ENCODE measurements at regions not wholly inside any gene's neighbourhood (a gene's known extent, or its start where the extent isn't known, plus 50 kb on each side); places are given as distances from the start of the nearest gene placed in this dataset.

GRCh38 chrX:16251782-16252181, 84.5 kb downstream of the MAGEB17 start:
- no peak for TF ChIP-seq EZH2 (IDR thresholded peaks at IDR 0.05; ENCODE audit: low read length)
- TF ChIP-seq, protein P1, sequence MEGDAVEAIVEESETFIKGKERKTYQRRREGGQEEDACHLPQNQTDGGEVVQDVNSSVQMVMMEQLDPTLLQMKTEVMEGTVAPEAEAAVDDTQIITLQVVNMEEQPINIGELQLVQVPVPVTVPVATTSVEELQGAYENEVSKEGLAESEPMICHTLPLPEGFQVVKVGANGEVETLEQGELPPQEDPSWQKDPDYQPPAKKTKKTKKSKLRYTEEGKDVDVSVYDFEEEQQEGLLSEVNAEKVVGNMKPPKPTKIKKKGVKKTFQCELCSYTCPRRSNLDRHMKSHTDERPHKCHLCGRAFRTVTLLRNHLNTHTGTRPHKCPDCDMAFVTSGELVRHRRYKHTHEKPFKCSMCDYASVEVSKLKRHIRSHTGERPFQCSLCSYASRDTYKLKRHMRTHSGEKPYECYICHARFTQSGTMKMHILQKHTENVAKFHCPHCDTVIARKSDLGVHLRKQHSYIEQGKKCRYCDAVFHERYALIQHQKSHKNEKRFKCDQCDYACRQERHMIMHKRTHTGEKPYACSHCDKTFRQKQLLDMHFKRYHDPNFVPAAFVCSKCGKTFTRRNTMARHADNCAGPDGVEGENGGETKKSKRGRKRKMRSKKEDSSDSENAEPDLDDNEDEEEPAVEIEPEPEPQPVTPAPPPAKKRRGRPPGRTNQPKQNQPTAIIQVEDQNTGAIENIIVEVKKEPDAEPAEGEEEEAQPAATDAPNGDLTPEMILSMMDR (optimal IDR thresholded peaks at IDR 0.05 in 1 of 3, IDR thresholded peaks at IDR 0.05 in 1 of 3, conservative IDR thresholded peaks at IDR 0.05 in 1 of 3; ENCODE audit: extremely low read depth in 1 of 3, insufficient read depth in 2 of 3, low read length in 3 of 3): no peak
- Histone ChIP-seq H4K20me1 (ENCODE audit: control insufficient read depth, extremely low read depth, insufficient read depth, low read length) (no peaks in the 10 kb centered on the region), H2AFZ (ENCODE audit: control insufficient read depth, low read length) (no peak overlapping the region), H3K79me2 (ENCODE audit: control insufficient read depth, insufficient read depth, low read length) (no peaks in the 10 kb centered on the region), H3K4me3 (ENCODE audit: control insufficient read depth in 2 of 3, extremely low read depth in 1 of 3, insufficient read depth in 2 of 3, low read depth in 1 of 3, low read length in 3 of 3) (no peak overlapping the region), H3K4me2 (ENCODE audit: control insufficient read depth, extremely low read depth, insufficient read depth, low read depth, low read length) (no peak overlapping the region), H3K36me3 (ENCODE audit: control insufficient read depth in 2 of 2, extremely low read depth in 1 of 2, insufficient read depth in 2 of 2, low read length in 2 of 2) (no peaks in the 10 kb centered on the region), H3K9me3 (ENCODE audit: control insufficient read depth, low read depth, low read length) (no peaks in the 10 kb centered on the region), H3K4me1 (ENCODE audit: control insufficient read depth, extremely low read depth, insufficient read depth, low read length) (no peaks in the 10 kb centered on the region), H3K27ac (ENCODE audit: control insufficient read depth, insufficient read depth, low read length) (no peak overlapping the region), H3K9me1 (ENCODE audit: control insufficient read depth, extremely low read depth, insufficient read depth, low read length) (no peaks in the 10 kb centered on the region), H3K9ac (ENCODE audit: control insufficient read depth, extremely low read depth, insufficient read depth, low read length) (no peak overlapping the region), H3K27me3 (ENCODE audit: control insufficient read depth, extremely low read depth, insufficient read depth, low read length) (no peaks in the 10 kb centered on the region)
- dilution Hi-C loops (cut with MboI; ENCODE audit: extremely low pct_ligation_motif_present, low sequenced_read_pairs): no loop called here
- DNase-seq (ENCODE audit: low read depth, low spot score) (no peak), FAIRE-seq (no peak)

- Histone ChIP-seq H3K4me3 (ENCODE audit: control insufficient read depth in 2 of 3, extremely low read depth in 1 of 3, insufficient read depth in 2 of 3, low read depth in 1 of 3, low read length in 3 of 3) (no peak overlapping the region), H2AFZ (ENCODE audit: control insufficient read depth, low read length) (no peak overlapping the region), H4K20me1 (ENCODE audit: control insufficient read depth, extremely low read depth, insufficient read depth, low read length) (no peaks in the 10 kb centered on the region), H3K4me2 (ENCODE audit: control insufficient read depth, extremely low read depth, insufficient read depth, low read depth, low read length) (no peak overlapping the region), H3K9ac (ENCODE audit: control insufficient read depth, extremely low read depth, insufficient read depth, low read length) (no peak overlapping the region), H3K4me1 (ENCODE audit: control insufficient read depth, extremely low read depth, insufficient read depth, low read length) (no peaks in the 10 kb centered on the region), H3K9me3 (ENCODE audit: control insufficient read depth, low read depth, low read length) (no peaks in the 10 kb centered on the region), H3K27ac (ENCODE audit: control insufficient read depth, insufficient read depth, low read length) (no peak overlapping the region), H3K36me3 (ENCODE audit: control insufficient read depth in 2 of 2, extremely low read depth in 1 of 2, insufficient read depth in 2 of 2, low read length in 2 of 2) (no peaks in the 10 kb centered on the region), H3K79me2 (ENCODE audit: control insufficient read depth, insufficient read depth, low read length) (no peaks in the 10 kb centered on the region), H3K9me1 (ENCODE audit: control insufficient read depth, extremely low read depth, insufficient read depth, low read length) (no peaks in the 10 kb centered on the region), H3K27me3 (ENCODE audit: control insufficient read depth, extremely low read depth, insufficient read depth, low read length) (peaks cover 5% of the 10 kb centered on the region)
- TF ChIP-seq, protein P1 (optimal IDR thresholded peaks at IDR 0.05 in 1 of 3, IDR thresholded peaks at IDR 0.05 in 1 of 3, conservative IDR thresholded peaks at IDR 0.05 in 1 of 3; ENCODE audit: extremely low read depth in 1 of 3, insufficient read depth in 2 of 3, low read length in 3 of 3): no peak
- TF ChIP-seq EZH2 (IDR thresholded peaks at IDR 0.05; ENCODE audit: low read length): no peak
- no peak for DNase-seq (ENCODE audit: low read depth, low spot score)
- no peak for FAIRE-seq
- dilution Hi-C loops (cut with MboI; ENCODE audit: extremely low pct_ligation_motif_present, low sequenced_read_pairs): no loop called here
Measured at GRCh38 chrX:16258882-16259281, 91.6 kb downstream of the MAGEB17 start.

Measured in keratinocyte (primary cell).